ENCODE measurements at regions not wholly inside any gene's neighbourhood (a gene's known extent, or its start where the extent isn't known, plus 50 kb on each side); places are given as distances from the start of the nearest gene placed in this dataset.

- no peaks in the 10 kb centered on the region for H3K4me1 ChIP-seq
- no peak overlapping the region for H3K4me3 ChIP-seq
- no peaks in the 10 kb centered on the region for H3K27me3 ChIP-seq
- no peak for TF ChIP-seq CTCF (IDR thresholded peaks at IDR 0.05)
- intact Hi-C loops (cut with DNase I; ENCODE audit: low total_unique reads) = no loop called here
- DNase-seq = no peak
- no peak overlapping the region for H3K27ac ChIP-seq
- no peaks in the 10 kb centered on the region for H3K36me3 ChIP-seq
- H3K9me3 ChIP-seq = no peaks in the 10 kb centered on the region
These were observed 467.0 kb downstream of the CDH10 start for GRCh38 chr5:24177821-24178220.

GRCh38 chr5:24183981-24184380 is 460.8 kb downstream of the CDH10 start:
- H3K4me1 ChIP-seq = no peaks in the 10 kb centered on the region
- H3K36me3 ChIP-seq = no peaks in the 10 kb centered on the region
- TF ChIP-seq CTCF (IDR thresholded peaks at IDR 0.05) = no peak
- H3K27ac ChIP-seq = no peak overlapping the region
- H3K27me3 ChIP-seq = no peaks in the 10 kb centered on the region
- H3K4me3 ChIP-seq = no peak overlapping the region
- intact Hi-C loops (cut with DNase I; ENCODE audit: low total_unique reads) = no loop called here
- DNase-seq = no peak
- H3K9me3 ChIP-seq = no peaks in the 10 kb centered on the region

GRCh38 chr5:24188216-24188925 is 456.4 kb downstream of the CDH10 start:
- H3K36me3 ChIP-seq = no peaks in the 10 kb centered on the region
- TF ChIP-seq CTCF (IDR thresholded peaks at IDR 0.05) = no peak
- H3K4me1 ChIP-seq = no peaks in the 10 kb centered on the region
- H3K9me3 ChIP-seq = no peaks in the 10 kb centered on the region
- H3K27me3 ChIP-seq = no peaks in the 10 kb centered on the region
- H3K4me3 ChIP-seq = no peak overlapping the region
- H3K27ac ChIP-seq = no peak overlapping the region
- DNase-seq = no peak
- intact Hi-C loops (cut with DNase I; ENCODE audit: low total_unique reads) = no loop called here

- TF ChIP-seq CTCF (IDR thresholded peaks at IDR 0.05) = no peak
- intact Hi-C loops (cut with DNase I; ENCODE audit: low total_unique reads) = no loop called here
These were observed 448.0 kb downstream of the CDH10 start for GRCh38 chr5:24196789-24197188.

GRCh38 chr5:24208686-24209106 is 436.1 kb downstream of the CDH10 start:
- Histone ChIP-seq H3K27me3 (no peaks in the 10 kb centered on the region), H3K27ac (no peak overlapping the region), H3K4me3 (no peak overlapping the region), H3K4me1 (no peaks in the 10 kb centered on the region), H3K36me3 (no peaks in the 10 kb centered on the region), H3K9me3 (no peaks in the 10 kb centered on the region)
- TF ChIP-seq CTCF (IDR thresholded peaks at IDR 0.05) = no peak
- intact Hi-C loops (cut with DNase I; ENCODE audit: low total_unique reads) = no loop called here
- DNase-seq = no peak

More at GRCh38 chr5:24196789-24197188, 448.0 kb downstream of the CDH10 start:
- Histone ChIP-seq H3K4me1 (no peaks in the 10 kb centered on the region), H3K9me3 (no peaks in the 10 kb centered on the region), H3K36me3 (no peaks in the 10 kb centered on the region), H3K4me3 (no peak overlapping the region), H3K27me3 (no peaks in the 10 kb centered on the region), H3K27ac (no peak overlapping the region)
- DNase-seq = no peak

GRCh38 chr5:24215114-24215513 is 429.7 kb downstream of the CDH10 start:
- intact Hi-C loops (cut with DNase I; ENCODE audit: low total_unique reads) = no loop called here
- no peaks in the 10 kb centered on the region for H3K27me3 ChIP-seq
- H3K4me3 ChIP-seq = no peak overlapping the region
- H3K27ac ChIP-seq = no peak overlapping the region
- DNase-seq = no peak
- H3K36me3 ChIP-seq = no peaks in the 10 kb centered on the region
- no peaks in the 10 kb centered on the region for H3K9me3 ChIP-seq
- H3K4me1 ChIP-seq = no peaks in the 10 kb centered on the region
- no peak for TF ChIP-seq CTCF (IDR thresholded peaks at IDR 0.05)

All from tibial artery (tissue), 4 donors.